ENCODE measurements at regions not wholly inside any gene's neighbourhood (a gene's known extent, or its start where the extent isn't known, plus 50 kb on each side); places are given as distances from the start of the nearest gene placed in this dataset.

DNA sequence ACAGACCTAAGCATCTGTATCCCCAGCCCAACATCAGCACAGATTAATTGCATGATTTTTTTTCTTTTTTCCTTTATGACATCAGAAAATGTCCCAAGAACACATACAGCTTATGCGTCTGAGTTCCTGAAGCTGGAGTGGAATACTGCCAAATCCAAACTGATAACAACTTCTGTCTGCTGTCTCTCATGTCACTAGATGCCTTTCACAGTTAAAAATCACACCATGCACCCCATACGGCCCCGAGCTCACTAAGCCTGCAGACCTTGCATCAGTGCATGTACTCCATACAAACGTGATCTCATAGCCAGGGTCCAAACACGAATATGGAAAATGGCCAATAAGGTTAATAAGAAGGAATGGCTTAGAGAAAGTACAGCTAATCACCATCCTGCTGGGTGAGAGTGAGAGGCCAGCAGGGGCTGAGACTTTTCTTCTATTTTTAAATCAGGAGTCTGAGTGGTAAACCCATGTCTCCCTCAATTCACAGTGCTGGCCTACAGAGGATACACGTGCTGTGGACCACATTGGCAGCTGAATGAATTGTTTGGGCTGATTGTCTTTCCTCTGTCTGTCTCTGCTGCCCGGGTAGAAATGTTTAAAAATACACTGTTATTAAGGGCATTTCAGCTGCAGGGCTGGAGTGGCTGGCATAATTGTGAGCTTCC is 350.6 kb upstream of the RAG2 start:
- TF ChIP-seq EZH2phosphoT487 (IDR thresholded peaks at IDR 0.05; ENCODE audit: insufficient read depth, low read depth) = no peak
- no peak for TF ChIP-seq EZH2 (IDR thresholded peaks at IDR 0.05; ENCODE audit: insufficient read depth, poor library complexity, severe bottlenecking)

All from GM23248 (cell line).